ENCODE measurements at regions not wholly inside any gene's neighbourhood (a gene's known extent, or its start where the extent isn't known, plus 50 kb on each side); places are given as distances from the start of the nearest gene placed in this dataset.

DNA sequence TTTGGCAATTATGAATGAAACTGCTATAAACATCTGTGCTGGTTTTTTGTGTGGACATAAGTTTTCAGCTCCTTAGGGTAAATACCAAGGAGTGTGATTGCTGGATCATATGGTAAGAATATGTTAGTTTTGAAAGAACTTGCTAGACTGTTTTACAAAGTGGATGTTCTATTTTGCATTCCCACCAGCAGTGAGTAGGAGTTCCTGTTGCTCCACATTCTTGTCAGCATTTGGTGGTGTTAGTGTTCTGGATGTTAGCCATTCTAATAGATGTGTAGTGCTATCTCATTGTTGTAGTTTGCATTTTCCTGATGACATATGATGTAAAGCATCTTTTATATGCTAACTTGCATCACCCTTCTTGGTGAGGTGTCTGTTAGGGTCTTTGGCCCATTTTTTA is 304.6 kb downstream of the NUP35 start:
- TF ChIP-seq EP300 (IDR thresholded peaks at IDR 0.05; ENCODE audit: borderline replicate concordance) = no peak
- TF ChIP-seq, protein P1, sequence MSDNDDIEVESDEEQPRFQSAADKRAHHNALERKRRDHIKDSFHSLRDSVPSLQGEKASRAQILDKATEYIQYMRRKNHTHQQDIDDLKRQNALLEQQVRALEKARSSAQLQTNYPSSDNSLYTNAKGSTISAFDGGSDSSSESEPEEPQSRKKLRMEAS (IDR thresholded peaks at IDR 0.05) = no peak
- no peak for TF ChIP-seq TAF1 (IDR thresholded peaks at IDR 0.05; ENCODE audit: low read depth)
